ENCODE measurements at regions not wholly inside any gene's neighbourhood (a gene's known extent, or its start where the extent isn't known, plus 50 kb on each side); places are given as distances from the start of the nearest gene placed in this dataset.

DNA sequence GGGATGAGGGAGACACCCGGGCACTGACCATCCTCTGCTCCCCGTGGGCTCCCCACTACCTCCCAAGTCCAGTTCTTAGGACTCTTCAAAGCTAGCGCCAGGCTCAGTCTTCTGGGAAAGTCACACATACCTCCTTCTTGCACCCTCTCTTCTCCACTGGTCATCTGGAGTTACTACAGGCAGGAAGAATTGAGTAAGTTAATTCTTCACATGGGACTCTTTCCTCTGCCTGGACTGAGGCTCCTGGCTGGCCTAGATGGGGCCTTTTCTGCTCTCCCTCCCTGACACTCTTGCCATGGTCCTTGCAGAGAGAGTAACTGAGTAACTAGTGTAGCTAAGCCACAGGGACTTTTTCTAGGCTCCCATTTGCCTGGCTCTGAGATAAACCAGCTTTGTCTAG, 96.5 kb upstream of the CELF4 start:
- no peak for ATAC-seq
- Mint-ChIP-seq H3K9me3 (peaks cover 5 to 8% of the 10 kb centered on the region in 2 donors), H3K4me3 (no peak overlapping the region), H3K4me1 (no peaks in the 10 kb centered on the region), H3K27ac (no peak overlapping the region), H3K36me3 (no peaks in the 10 kb centered on the region), H3K27me3 (ENCODE audit: low read depth in 2 of 2) (no peaks in the 10 kb centered on the region)
- Histone ChIP-seq H3K27me3 (ENCODE audit: control insufficient read depth, insufficient read depth, low read length) (no peaks in the 10 kb centered on the region), H3K4me1 (ENCODE audit: control insufficient read depth, insufficient read depth, low read length) (no peaks in the 10 kb centered on the region), H3K36me3 (ENCODE audit: control insufficient read depth, insufficient read depth, low read length) (no peaks in the 10 kb centered on the region), H3K9me3 (ENCODE audit: control insufficient read depth, insufficient read depth, low read length) (peaks cover 2% of the 10 kb centered on the region), H3K27ac (ENCODE audit: low read length) (no peak overlapping the region), H3K4me3 (ENCODE audit: low read length) (no peak overlapping the region)
- TF ChIP-seq, protein P1, sequence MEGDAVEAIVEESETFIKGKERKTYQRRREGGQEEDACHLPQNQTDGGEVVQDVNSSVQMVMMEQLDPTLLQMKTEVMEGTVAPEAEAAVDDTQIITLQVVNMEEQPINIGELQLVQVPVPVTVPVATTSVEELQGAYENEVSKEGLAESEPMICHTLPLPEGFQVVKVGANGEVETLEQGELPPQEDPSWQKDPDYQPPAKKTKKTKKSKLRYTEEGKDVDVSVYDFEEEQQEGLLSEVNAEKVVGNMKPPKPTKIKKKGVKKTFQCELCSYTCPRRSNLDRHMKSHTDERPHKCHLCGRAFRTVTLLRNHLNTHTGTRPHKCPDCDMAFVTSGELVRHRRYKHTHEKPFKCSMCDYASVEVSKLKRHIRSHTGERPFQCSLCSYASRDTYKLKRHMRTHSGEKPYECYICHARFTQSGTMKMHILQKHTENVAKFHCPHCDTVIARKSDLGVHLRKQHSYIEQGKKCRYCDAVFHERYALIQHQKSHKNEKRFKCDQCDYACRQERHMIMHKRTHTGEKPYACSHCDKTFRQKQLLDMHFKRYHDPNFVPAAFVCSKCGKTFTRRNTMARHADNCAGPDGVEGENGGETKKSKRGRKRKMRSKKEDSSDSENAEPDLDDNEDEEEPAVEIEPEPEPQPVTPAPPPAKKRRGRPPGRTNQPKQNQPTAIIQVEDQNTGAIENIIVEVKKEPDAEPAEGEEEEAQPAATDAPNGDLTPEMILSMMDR (IDR thresholded peaks at IDR 0.05): no peak
- intact Hi-C loops (cut with micrococcal nuclease): no loop called here
- no peak for DNase-seq
- 81% methylated on average over 3 of the region's 3 CpGs for WGBS (ENCODE audit: insufficient coverage)

DNA sequence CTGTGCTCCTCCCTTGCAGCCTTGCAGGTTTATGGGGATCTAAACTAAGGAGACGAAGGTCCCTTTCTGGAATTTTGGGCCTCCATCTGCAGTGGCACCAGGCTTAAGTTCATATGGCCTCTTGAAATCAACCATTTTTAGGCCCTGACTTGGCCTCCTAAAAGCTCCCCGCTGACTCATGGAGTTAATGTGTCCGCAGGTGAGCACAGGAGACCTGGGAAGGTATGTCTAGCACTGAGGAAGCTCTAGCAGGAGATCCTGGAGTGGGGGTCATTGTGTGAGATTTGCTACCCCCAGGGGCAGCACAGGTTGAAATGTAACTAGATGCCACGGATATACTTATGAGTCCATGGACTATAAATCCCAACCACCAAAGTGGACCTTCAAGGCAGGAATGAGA, 95.9 kb upstream of the CELF4 start:
- 89% methylated on average over 4 of the region's 4 CpGs for WGBS (ENCODE audit: insufficient coverage)
- no peak overlapping the region for H3K4me3 Mint-ChIP-seq
- intact Hi-C loops (cut with micrococcal nuclease): no loop called here

DNA sequence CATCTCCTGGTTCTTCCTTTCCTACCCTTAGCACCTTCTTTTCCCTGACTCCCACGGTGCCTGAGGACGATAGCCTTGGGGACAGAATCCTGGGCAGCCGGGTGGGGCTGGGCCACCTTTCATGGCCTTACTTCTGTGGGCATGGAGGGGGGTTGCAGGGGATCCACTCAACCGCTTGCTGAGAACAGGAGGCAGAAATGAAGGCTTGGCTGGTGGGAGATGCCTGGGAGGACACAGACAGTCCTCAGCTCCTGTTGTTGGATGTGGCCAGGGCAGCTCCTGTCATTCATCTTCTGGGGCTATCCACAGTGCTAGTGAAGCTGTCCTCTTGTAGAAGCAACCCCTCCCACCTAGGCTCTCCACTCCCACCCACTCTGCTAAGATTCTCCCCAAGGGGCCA, 95.5 kb upstream of the CELF4 start:
- 88% methylated on average over 4 of the region's 4 CpGs for WGBS (ENCODE audit: insufficient coverage)
- TF ChIP-seq, protein P1 (IDR thresholded peaks at IDR 0.05): no peak
- Histone ChIP-seq H3K27ac (ENCODE audit: low read length) (no peak overlapping the region), H3K27me3 (ENCODE audit: control insufficient read depth, insufficient read depth, low read length) (no peaks in the 10 kb centered on the region), H3K36me3 (ENCODE audit: control insufficient read depth, insufficient read depth, low read length) (no peaks in the 10 kb centered on the region), H3K4me3 (ENCODE audit: low read length) (no peak overlapping the region), H3K4me1 (ENCODE audit: control insufficient read depth, insufficient read depth, low read length) (no peaks in the 10 kb centered on the region), H3K9me3 (ENCODE audit: control insufficient read depth, insufficient read depth, low read length) (peaks cover 2% of the 10 kb centered on the region)
- DNase-seq (no peak), ATAC-seq (no peak)
- Mint-ChIP-seq H3K36me3 (no peaks in the 10 kb centered on the region), H3K4me1 (no peaks in the 10 kb centered on the region), H3K27ac (no peak overlapping the region), H3K27me3 (ENCODE audit: low read depth in 2 of 2) (no peaks in the 10 kb centered on the region), H3K9me3 (peaks cover 5 to 9% of the 10 kb centered on the region in 2 donors), H3K4me3 (no peak overlapping the region)
- intact Hi-C loops (cut with micrococcal nuclease): no loop called here

More for the DNA sequence above, 95.9 kb upstream of the CELF4 start:
- Mint-ChIP-seq H3K27me3 (ENCODE audit: low read depth in 2 of 2) (no peaks in the 10 kb centered on the region), H3K27ac (no peak overlapping the region), H3K9me3 (peaks cover 5 to 8% of the 10 kb centered on the region in 2 donors), H3K4me1 (no peaks in the 10 kb centered on the region), H3K36me3 (no peaks in the 10 kb centered on the region)
- ATAC-seq: no peak
- Histone ChIP-seq H3K4me1 (ENCODE audit: control insufficient read depth, insufficient read depth, low read length) (no peaks in the 10 kb centered on the region), H3K36me3 (ENCODE audit: control insufficient read depth, insufficient read depth, low read length) (no peaks in the 10 kb centered on the region), H3K27me3 (ENCODE audit: control insufficient read depth, insufficient read depth, low read length) (no peaks in the 10 kb centered on the region), H3K27ac (ENCODE audit: low read length) (no peak overlapping the region), H3K4me3 (ENCODE audit: low read length) (no peak overlapping the region), H3K9me3 (ENCODE audit: control insufficient read depth, insufficient read depth, low read length) (peaks cover 2% of the 10 kb centered on the region)
- TF ChIP-seq, protein P1 (IDR thresholded peaks at IDR 0.05): no peak
- DNase-seq: no peak

DNA sequence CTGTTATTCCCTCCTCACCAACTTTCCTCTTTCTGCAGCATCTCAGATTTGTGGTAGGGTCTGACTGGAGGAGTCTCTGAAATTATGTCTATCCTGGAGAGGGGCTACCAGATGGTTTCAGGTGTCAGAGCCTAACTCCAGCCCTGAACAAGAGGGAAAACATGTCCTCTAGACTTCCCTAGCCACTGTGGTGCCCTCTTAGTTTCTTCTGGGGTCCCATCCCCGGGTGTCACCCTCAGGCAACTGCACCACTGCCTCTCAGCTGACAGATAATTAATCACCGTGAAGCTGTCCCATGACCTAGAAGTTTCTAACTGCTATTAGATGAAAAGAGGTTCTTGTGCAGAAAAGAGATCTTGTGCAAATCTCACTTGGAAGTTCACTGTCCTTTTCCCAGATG, 95.1 kb upstream of the CELF4 start:
- no peaks in the 10 kb centered on the region for H3K36me3 ChIP-seq (ENCODE audit: control insufficient read depth, insufficient read depth, low read length)
- peaks cover 2% of the 10 kb centered on the region for H3K9me3 ChIP-seq (ENCODE audit: control insufficient read depth, insufficient read depth, low read length)
- Mint-ChIP-seq H3K9me3 (peaks cover 5 to 12% of the 10 kb centered on the region in 2 donors), H3K27ac (no peak overlapping the region), H3K36me3 (no peaks in the 10 kb centered on the region), H3K4me3 (no peak overlapping the region), H3K27me3 (ENCODE audit: low read depth in 2 of 2) (no peaks in the 10 kb centered on the region), H3K4me1 (no peaks in the 10 kb centered on the region)
- TF ChIP-seq, protein P1 (IDR thresholded peaks at IDR 0.05): no peak
- H3K27ac ChIP-seq (ENCODE audit: low read length): no peak overlapping the region
- DNase-seq (no peak), ATAC-seq (no peak)
- WGBS (ENCODE audit: insufficient coverage): 73% methylated on average over 2 of the region's 2 CpGs
- no peaks in the 10 kb centered on the region for H3K4me1 ChIP-seq (ENCODE audit: control insufficient read depth, insufficient read depth, low read length)
- H3K4me3 ChIP-seq (ENCODE audit: low read length): no peak overlapping the region
- intact Hi-C loops (cut with micrococcal nuclease): no loop called here
- no peaks in the 10 kb centered on the region for H3K27me3 ChIP-seq (ENCODE audit: control insufficient read depth, insufficient read depth, low read length)
